ENCODE measurements at regions not wholly inside any gene's neighbourhood (a gene's known extent, or its start where the extent isn't known, plus 50 kb on each side); places are given as distances from the start of the nearest gene placed in this dataset.

DNA sequence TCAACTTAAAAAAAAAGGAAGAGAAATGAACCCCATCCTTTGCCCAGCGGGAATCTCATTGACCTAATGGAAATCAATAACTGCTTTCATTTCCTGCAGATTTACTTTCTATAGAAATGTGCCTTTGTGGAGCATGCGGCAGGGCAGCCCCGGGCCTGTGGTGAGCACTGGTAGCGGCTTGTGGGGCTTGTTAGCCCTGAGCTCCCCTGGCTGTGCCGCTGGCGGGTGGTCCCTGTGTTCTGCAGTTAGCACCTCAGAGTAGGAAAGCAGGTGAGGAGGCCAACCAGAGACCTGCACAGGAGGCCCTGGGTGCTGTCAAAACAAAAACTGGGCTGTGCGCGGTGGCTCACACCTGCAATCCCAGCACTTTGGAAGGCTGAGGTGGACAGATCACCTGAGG is 76.8 kb upstream of the CDK20 start:
- no peaks in the 10 kb centered on the region for H3K27me3 Mint-ChIP-seq (ENCODE audit: low read depth)
- H3K4me3 Mint-ChIP-seq = no peak overlapping the region
- no peak overlapping the region for H3K27ac Mint-ChIP-seq
- DNase-seq (ENCODE audit: low spot score) = no peak
- H3K4me1 Mint-ChIP-seq (ENCODE audit: low read depth) = peaks cover 2% of the 10 kb centered on the region
- H3K36me3 Mint-ChIP-seq (ENCODE audit: low read depth) = no peaks in the 10 kb centered on the region
- peaks cover 3% of the 10 kb centered on the region for H3K9me3 Mint-ChIP-seq

- no peak overlapping the region for H3K27ac Mint-ChIP-seq
- no peaks in the 10 kb centered on the region for H3K36me3 Mint-ChIP-seq (ENCODE audit: low read depth)
- peaks cover 2% of the 10 kb centered on the region for H3K4me1 Mint-ChIP-seq (ENCODE audit: low read depth)
- H3K4me3 Mint-ChIP-seq = no peak overlapping the region
- no peak for DNase-seq (ENCODE audit: low spot score)
- no peaks in the 10 kb centered on the region for H3K27me3 Mint-ChIP-seq (ENCODE audit: low read depth)
- H3K9me3 Mint-ChIP-seq = peaks cover 11% of the 10 kb centered on the region
Measured at GRCh38 chr9:88049677-88050307, 75.5 kb upstream of the CDK20 start.

DNA sequence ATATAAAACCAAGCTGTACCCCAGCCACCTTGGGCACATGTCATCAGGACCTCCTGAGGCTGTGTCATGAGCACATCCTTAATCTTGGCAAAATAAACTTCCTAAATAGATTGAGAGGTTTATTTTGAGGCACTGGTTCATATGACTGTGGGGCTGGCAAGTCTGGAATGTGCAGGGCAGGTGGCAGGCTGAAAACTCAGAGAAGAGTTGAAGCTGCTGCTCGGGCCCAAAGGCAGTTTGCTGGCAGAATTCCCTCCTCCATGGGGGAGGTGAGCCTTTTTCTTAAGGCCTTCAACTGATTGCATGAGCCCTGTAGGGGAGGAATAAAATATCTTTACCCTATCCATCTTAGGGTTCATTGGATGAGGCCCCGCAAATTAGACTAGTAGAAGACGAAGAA is 72.2 kb upstream of the CDK20 start:
- Mint-ChIP-seq H3K9me3 (peaks cover 21% of the 10 kb centered on the region), H3K4me3 (no peak overlapping the region), H3K27me3 (ENCODE audit: low read depth) (no peaks in the 10 kb centered on the region), H3K4me1 (ENCODE audit: low read depth) (peaks cover 2% of the 10 kb centered on the region), H3K36me3 (ENCODE audit: low read depth) (no peaks in the 10 kb centered on the region), H3K27ac (no peak overlapping the region)
- DNase-seq (ENCODE audit: low spot score) = no peak

DNA sequence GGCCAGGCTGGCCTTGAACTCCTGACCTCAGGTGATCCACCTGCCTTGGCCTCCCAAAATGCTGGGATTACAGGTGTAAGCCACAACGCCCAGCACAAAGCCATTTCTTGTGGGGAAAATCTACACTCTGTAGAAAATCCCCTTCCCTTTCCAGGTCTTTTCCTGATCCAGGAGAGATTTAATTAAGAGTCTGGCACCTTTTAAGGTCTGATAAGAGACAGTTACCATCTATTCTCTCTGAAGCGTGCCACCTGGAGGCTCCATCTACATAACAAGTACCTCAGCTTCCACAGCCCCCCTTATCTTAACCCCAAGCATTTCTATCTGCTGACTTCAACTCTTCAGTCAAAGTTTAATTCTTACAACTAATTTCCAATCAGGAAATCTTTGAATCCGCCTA is 71.4 kb upstream of the CDK20 start:
- Mint-ChIP-seq H3K4me1 (ENCODE audit: low read depth) (peaks cover 2% of the 10 kb centered on the region), H3K27me3 (ENCODE audit: low read depth) (no peaks in the 10 kb centered on the region), H3K9me3 (peaks cover 21% of the 10 kb centered on the region), H3K4me3 (no peak overlapping the region), H3K27ac (no peak overlapping the region), H3K36me3 (ENCODE audit: low read depth) (no peaks in the 10 kb centered on the region)
- DNase-seq (ENCODE audit: low spot score) = no peak

DNA sequence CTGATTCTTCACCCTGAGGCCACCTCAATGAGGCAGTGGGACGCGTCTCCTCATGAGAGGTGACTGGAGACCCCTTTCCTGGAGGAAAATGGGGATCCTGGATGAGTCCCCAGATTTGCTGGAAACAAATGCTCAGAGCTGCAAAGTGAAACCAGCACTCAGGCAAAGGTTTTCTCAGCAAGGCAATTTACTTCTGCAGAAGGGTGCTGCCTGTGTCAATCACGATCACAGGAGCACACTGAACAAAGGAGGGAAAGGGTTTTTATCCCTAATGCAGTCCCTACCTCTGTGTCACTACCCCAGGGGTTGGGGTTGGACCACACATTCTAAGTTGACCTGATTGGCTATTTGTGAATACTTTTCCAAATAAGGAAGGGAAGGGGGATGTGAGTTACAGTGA is 69.9 kb upstream of the CDK20 start:
- H3K27ac Mint-ChIP-seq = no peak overlapping the region
- H3K9me3 Mint-ChIP-seq = peaks cover 27% of the 10 kb centered on the region
- H3K27me3 Mint-ChIP-seq (ENCODE audit: low read depth) = no peaks in the 10 kb centered on the region
- H3K36me3 Mint-ChIP-seq (ENCODE audit: low read depth) = no peaks in the 10 kb centered on the region
- no peak for DNase-seq (ENCODE audit: low spot score)
- no peak overlapping the region for H3K4me3 Mint-ChIP-seq
- peaks cover under 1% of the 10 kb centered on the region for H3K4me1 Mint-ChIP-seq (ENCODE audit: low read depth)

GRCh38 chr9:88043647-88044046 is 69.3 kb upstream of the CDK20 start:
- DNase-seq (ENCODE audit: low spot score) = no peak
- peaks cover 30% of the 10 kb centered on the region for H3K9me3 Mint-ChIP-seq
- no peaks in the 10 kb centered on the region for H3K4me1 Mint-ChIP-seq (ENCODE audit: low read depth)
- no peak overlapping the region for H3K27ac Mint-ChIP-seq
- no peak overlapping the region for H3K4me3 Mint-ChIP-seq
- no peaks in the 10 kb centered on the region for H3K27me3 Mint-ChIP-seq (ENCODE audit: low read depth)
- H3K36me3 Mint-ChIP-seq (ENCODE audit: low read depth) = no peaks in the 10 kb centered on the region

DNA sequence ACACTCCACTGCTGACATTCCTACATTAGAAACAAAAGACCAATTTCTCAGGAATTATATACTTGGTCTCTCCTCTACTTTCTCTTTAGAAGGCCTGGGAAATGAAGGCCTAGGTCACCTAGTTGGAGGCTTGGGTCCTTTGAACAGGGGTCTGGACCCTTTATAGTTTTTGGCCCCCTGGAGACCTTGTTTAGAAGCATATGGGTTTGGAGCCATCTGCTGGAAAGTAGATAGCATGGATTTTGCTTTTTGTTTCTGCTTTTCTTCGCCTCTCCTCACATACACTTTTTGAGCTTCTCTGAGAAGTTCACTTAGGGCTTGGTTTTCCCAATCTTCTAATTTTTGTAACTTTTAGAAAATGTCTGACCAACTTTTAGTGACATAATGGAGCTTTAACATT is 67.1 kb upstream of the CDK20 start:
- no peak overlapping the region for H3K27ac Mint-ChIP-seq
- no peak overlapping the region for H3K4me3 Mint-ChIP-seq
- H3K27me3 Mint-ChIP-seq (ENCODE audit: low read depth) = no peaks in the 10 kb centered on the region
- peaks cover 42% of the 10 kb centered on the region for H3K9me3 Mint-ChIP-seq
- H3K4me1 Mint-ChIP-seq (ENCODE audit: low read depth) = no peaks in the 10 kb centered on the region
- no peak for DNase-seq (ENCODE audit: low spot score)
- no peaks in the 10 kb centered on the region for H3K36me3 Mint-ChIP-seq (ENCODE audit: low read depth)

GRCh38 chr9:88037285-88037845 is 63.0 kb upstream of the CDK20 start:
- DNase-seq (ENCODE audit: low spot score) = no peak
- H3K27me3 Mint-ChIP-seq (ENCODE audit: low read depth) = no peaks in the 10 kb centered on the region
- H3K36me3 Mint-ChIP-seq (ENCODE audit: low read depth) = no peaks in the 10 kb centered on the region
- H3K27ac Mint-ChIP-seq = no peak overlapping the region
- no peaks in the 10 kb centered on the region for H3K4me1 Mint-ChIP-seq (ENCODE audit: low read depth)
- peaks cover 29% of the 10 kb centered on the region for H3K9me3 Mint-ChIP-seq
- H3K4me3 Mint-ChIP-seq = no peak overlapping the region

DNA sequence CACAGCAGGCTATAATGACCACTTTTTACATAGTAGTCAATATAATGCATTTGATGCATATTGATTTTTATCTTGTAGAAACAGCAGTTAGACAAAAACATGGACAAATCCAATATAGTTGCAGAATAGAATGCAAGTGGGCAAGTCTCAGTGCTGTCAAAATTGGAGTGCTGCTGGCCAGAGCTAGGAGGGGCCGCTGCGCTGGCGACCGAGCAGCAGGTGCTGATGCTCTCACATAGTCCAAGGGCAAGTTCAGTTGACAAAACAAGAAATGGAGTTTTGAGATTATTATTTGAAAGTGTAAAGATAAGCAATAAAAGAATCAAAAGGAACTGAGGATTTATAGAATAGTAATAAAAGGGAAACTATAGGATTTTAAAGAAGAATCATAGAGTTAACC is 60.6 kb upstream of the CDK20 start:
- Mint-ChIP-seq H3K27me3 (ENCODE audit: low read depth) (no peaks in the 10 kb centered on the region), H3K4me3 (no peak overlapping the region), H3K36me3 (ENCODE audit: low read depth) (no peaks in the 10 kb centered on the region), H3K9me3 (peaks cover 29% of the 10 kb centered on the region), H3K27ac (no peak overlapping the region), H3K4me1 (ENCODE audit: low read depth) (no peaks in the 10 kb centered on the region)
- DNase-seq (ENCODE audit: low spot score) = no peak

DNA sequence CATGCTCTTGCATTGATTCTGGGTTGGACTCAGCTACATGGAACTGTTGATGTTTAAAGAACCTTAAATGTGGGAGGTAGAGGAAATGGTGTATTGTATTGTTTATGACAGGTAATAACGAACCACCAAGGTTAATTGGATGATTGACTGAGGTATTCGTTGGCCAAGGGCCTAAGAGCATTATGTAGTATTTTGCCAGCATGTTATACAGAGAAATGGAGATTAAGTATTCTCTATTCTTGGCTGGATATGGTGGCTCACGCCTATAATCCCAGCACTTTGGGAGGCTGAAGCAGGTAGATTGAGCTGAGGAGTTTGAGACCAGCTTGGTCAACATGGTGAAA is 59.0 kb upstream of the CDK20 start:
- DNase-seq (ENCODE audit: low spot score) = no peak
- Mint-ChIP-seq H3K4me1 (ENCODE audit: low read depth) (no peaks in the 10 kb centered on the region), H3K4me3 (no peak overlapping the region), H3K27ac (no peak overlapping the region), H3K36me3 (ENCODE audit: low read depth) (no peaks in the 10 kb centered on the region), H3K9me3 (peaks cover 20% of the 10 kb centered on the region), H3K27me3 (ENCODE audit: low read depth) (no peaks in the 10 kb centered on the region)

DNA sequence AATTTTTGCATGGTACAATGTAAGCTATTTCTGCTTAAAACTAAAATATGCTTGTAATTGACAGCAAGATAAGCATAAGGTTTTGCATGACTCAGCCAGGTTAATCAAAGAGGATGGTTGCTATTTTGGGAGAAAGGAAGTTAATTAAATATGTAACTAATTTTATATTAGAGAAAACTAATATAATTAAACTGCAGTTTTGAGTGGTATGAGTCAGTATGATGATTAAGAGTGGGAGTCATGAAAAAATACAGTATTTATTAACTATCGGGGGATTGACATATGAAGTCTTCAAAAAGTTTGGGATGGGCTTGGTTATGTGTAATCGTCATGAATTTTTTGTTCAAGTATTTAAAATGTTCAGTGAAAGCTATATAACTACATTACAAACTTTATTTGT is 54.0 kb upstream of the CDK20 start:
- Mint-ChIP-seq H3K36me3 (ENCODE audit: low read depth) (no peaks in the 10 kb centered on the region), H3K9me3 (no peaks in the 10 kb centered on the region), H3K4me1 (ENCODE audit: low read depth) (no peaks in the 10 kb centered on the region), H3K27ac (no peak overlapping the region), H3K27me3 (ENCODE audit: low read depth) (no peaks in the 10 kb centered on the region), H3K4me3 (no peak overlapping the region)
- DNase-seq (ENCODE audit: low spot score) = no peak

GRCh38 chr9:88026118-88026479 is 51.8 kb upstream of the CDK20 start:
- no peak overlapping the region for H3K4me3 Mint-ChIP-seq
- H3K9me3 Mint-ChIP-seq = no peaks in the 10 kb centered on the region
- DNase-seq (ENCODE audit: low spot score) = no peak
- H3K27me3 Mint-ChIP-seq (ENCODE audit: low read depth) = no peaks in the 10 kb centered on the region
- no peaks in the 10 kb centered on the region for H3K4me1 Mint-ChIP-seq (ENCODE audit: low read depth)
- no peak overlapping the region for H3K27ac Mint-ChIP-seq
- no peaks in the 10 kb centered on the region for H3K36me3 Mint-ChIP-seq (ENCODE audit: low read depth)

DNA sequence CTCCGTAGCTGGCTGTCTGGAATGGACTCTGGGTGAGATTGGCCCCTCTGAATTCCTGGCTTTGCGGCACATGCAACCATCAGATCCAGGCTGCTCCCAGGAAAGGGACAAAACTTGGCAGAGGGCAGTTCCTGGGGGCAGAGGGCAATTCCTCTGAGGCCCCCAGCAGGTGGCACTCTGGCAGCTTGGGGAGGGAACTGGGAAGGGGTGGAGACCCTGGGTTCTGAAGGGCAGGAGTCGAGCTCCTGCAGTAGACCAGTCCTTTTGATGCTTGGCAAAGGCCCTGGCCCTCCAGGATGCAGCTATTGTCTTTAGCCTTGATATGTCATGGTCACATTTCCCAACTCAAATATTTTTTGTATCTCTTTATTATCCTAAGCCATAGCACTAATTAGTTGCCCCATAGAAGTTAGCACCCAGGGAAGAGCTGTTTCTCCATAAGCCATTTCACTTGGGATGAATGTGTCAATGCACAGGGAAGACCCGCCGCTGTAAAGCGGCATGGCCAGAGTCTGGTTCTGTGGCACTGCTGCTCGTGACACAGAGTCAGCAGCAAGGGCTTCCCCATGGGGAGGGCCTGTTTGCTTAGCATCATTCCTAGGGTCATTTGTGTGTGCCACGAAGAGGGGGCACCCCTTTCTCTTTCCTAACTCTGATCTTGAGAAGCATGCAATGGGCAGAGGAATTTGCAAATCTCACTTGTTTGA is 51.2 kb upstream of the CDK20 start:
- no peaks in the 10 kb centered on the region for H3K9me3 Mint-ChIP-seq
- no peak overlapping the region for H3K27ac Mint-ChIP-seq
- H3K36me3 Mint-ChIP-seq (ENCODE audit: low read depth) = no peaks in the 10 kb centered on the region
- H3K4me3 Mint-ChIP-seq = no peak overlapping the region
- no peaks in the 10 kb centered on the region for H3K27me3 Mint-ChIP-seq (ENCODE audit: low read depth)
- H3K4me1 Mint-ChIP-seq (ENCODE audit: low read depth) = no peaks in the 10 kb centered on the region
- no peak for DNase-seq (ENCODE audit: low spot score)

DNA sequence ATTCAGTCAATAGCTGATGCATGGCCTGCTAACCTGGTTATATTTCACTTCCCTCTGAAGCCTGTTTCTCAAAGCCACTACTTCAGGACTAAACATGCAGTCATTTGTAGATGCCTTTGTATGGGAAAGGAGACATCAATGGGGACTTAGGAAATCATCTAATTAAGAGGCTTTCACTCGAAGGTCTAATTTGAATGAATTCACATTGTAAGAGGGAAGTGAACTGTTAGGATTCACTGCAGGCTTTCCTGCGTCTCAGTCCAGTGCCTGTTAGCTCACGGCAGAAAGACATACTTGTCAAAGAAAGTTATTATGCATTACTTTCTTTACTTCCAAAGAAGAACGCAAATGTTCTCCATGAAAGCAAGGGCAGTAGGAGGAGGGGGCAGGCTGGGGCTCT is 50.6 kb upstream of the CDK20 start:
- no peaks in the 10 kb centered on the region for H3K27me3 Mint-ChIP-seq (ENCODE audit: low read depth)
- no peaks in the 10 kb centered on the region for H3K36me3 Mint-ChIP-seq (ENCODE audit: low read depth)
- H3K27ac Mint-ChIP-seq = no peak overlapping the region
- no peak overlapping the region for H3K4me3 Mint-ChIP-seq
- no peak for DNase-seq (ENCODE audit: low spot score)
- H3K4me1 Mint-ChIP-seq (ENCODE audit: low read depth) = no peaks in the 10 kb centered on the region
- H3K9me3 Mint-ChIP-seq = no peaks in the 10 kb centered on the region
